IPS-18c (cell line): ENCODE measurements at regions not wholly inside any gene's neighbourhood (a gene's known extent, or its start where the extent isn't known, plus 50 kb on each side); places are given as distances from the start of the nearest gene placed in this dataset.

Experiments
- H3K4me3 ChIP-seq: 2 replicates; pipeline ENCODE4 v1.7.0; 2013; ENCODE audit warnings: low read depth, mild to moderate bottlenecking, low read length, moderate library complexity; ENCODE audit not compliant: insufficient read depth
- H3K9me3 ChIP-seq: one replicate; pipeline ENCODE4 v1.6.1; 2013; ENCODE audit warnings: mild to moderate bottlenecking, low read length, moderate library complexity; ENCODE audit not compliant: control insufficient read depth, insufficient read depth

DNA sequence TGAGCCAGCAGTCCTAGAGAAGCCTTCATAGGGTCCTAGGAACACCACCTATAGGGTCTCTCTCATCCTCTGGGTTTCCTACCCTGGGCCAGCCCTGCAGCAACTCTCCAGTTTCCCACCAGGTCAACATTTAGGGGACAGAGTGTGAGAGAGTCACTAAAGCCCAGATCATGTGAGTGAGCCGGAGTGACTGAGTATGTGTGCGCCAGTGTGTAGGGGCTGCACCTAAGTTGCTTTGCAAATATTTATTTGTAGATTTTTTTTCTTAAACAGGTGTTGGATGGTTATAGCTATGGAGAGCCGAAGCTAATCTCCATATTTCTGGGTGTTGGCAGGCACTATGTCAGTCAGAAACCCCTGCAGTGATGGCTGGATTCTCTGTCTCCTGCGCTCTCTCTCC is 232.5 kb upstream of the NCAM1 start:
- Histone ChIP-seq H3K9me3 (no peaks in the 10 kb centered on the region), H3K4me3 (no peak overlapping the region)

DNA sequence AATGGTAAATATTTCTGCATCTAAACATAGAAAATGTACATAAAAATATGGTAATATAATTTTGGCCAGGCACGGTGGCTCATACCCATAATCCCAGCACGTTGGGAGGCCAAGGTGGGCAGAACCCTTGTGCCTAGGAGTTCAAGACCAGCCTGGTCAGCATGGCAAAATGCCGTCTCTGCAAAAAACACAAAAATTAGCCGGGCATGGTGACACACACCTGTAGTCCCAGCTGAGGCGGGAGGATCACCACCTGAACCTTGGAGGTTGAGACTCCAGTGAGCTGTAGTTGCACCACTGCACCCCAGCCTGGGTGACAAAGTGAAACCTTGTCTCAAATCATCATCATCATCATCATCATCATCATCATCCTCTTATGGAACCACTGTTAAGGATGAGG is 230.6 kb upstream of the NCAM1 start:
- Histone ChIP-seq H3K4me3 (no peak overlapping the region), H3K9me3 (no peaks in the 10 kb centered on the region)

DNA sequence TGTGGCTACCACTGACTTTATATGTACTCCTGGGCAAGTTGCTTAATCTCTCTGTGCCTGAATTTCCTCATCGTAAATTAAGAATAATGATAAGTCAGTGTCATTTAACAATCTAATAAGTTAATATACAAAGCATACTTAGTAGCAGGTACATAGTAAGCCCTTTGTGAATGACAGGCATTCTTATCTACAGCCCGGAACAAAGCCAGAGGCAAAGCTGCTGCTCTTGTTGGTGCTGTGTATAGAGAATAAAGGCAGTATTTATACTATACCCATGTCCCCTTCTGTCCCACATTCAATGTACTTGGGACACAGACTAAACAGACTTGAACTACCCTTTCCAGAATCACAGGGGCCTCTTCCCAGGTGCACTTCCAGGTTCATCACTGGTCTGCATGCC is 229.7 kb upstream of the NCAM1 start:
- Histone ChIP-seq H3K9me3 (no peaks in the 10 kb centered on the region), H3K4me3 (no peak overlapping the region)

DNA sequence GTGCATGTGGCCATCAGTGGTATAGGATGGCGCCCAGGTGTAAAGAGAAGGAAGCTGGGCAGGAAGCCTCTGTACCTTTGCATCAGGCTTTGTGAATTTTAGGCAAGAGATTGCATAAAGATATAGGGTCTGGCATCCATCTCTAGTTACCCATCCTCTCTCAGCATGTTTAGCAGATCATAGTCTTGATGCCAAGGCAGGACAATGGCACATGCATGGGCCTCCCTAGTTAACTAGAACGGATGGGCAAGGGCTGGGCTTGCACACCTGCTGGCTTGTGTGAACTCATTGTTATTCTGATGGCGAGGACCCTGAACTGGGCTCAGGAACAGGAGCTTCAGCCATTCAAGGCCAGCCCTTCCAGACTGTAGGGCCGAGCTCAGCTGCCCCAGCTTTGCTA is 229.2 kb upstream of the NCAM1 start:
- H3K4me3 ChIP-seq = no peak overlapping the region

DNA sequence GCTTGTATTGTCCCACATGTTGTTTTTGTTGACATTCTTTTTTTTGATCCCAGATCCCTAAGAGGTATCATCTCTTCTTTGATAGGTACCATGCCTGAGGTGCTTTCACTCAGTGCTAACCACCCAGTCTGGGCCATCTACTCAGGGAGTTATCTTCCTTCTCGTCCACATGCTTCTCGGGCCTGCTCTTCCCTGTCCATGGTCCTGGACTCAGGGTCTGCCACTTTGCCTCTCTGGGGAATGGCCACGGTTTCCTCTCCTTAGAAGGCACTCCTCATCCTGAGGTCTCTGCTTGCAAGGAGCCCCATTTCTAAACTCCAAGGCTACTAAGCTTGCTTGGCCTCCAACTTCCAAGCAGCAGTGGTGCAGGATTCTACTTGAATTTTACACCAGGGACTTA is 227.0 kb upstream of the NCAM1 start:
- H3K4me3 ChIP-seq = no peak overlapping the region
- no peaks in the 10 kb centered on the region for H3K9me3 ChIP-seq

More for the DNA sequence above, 229.2 kb upstream of the NCAM1 start:
- H3K9me3 ChIP-seq = no peaks in the 10 kb centered on the region

DNA sequence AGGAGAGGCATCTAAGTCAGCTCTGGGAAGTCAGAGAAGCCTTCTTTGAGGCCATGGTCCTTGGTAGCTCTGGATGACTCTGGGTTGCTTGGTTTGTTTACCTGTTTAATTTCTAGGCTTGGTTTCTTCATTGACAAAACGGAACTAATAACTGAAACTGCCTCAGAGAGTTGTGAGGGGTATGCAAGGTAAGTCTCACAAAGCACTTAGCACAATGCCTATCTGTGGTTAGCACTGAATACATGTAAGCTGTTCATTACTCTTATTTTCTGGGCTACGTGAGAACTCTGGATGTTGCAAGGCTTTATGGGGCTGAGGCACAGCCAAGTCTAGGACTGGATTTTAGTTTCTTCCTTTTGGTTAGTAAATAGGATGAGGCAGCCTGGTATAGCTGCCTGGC is 225.8 kb upstream of the NCAM1 start:
- H3K4me3 ChIP-seq = no peak overlapping the region
- no peaks in the 10 kb centered on the region for H3K9me3 ChIP-seq

DNA sequence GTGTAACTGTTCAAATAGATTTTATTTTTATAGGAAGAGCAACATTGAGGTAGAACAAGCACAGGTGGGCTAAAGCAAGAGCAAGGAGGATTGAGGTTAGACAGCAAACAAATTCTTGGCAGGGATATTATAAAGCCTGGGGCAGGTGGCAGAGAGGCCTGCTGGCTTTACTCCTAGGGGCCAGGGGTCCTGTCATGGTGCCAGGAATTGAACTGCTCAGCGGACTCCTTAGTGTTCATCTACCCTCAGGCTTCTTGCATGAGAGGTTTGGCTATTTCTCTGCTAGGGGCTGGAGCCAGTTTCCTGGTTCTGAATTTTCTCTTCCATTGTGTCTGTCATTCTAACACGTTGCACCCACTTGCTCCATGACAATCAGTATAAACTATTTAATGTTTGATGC is 217.2 kb upstream of the NCAM1 start:
- Histone ChIP-seq H3K4me3 (no peak overlapping the region), H3K9me3 (peaks cover 2% of the 10 kb centered on the region)

DNA sequence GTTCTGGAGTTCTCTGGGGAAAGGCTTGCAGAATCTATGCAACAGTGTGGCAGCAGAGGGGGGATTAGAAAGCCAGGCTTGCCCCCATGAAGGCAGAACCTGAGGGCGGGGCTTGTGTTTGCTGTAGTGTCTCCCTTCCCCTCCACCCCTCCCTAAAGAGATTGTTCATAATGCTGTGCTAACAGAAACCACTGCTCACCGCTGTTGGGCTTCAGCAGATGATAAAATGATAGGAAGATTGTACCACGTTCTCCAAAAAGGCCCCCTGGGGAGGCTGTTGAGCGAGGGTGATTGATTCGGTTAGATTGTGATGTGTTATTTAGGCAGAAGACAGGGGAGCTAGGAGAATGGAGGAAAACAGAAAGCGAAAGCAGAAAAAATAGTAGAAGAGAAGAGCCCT is 215.2 kb upstream of the NCAM1 start:
- peaks cover 2% of the 10 kb centered on the region for H3K9me3 ChIP-seq
- H3K4me3 ChIP-seq = no peak overlapping the region

DNA sequence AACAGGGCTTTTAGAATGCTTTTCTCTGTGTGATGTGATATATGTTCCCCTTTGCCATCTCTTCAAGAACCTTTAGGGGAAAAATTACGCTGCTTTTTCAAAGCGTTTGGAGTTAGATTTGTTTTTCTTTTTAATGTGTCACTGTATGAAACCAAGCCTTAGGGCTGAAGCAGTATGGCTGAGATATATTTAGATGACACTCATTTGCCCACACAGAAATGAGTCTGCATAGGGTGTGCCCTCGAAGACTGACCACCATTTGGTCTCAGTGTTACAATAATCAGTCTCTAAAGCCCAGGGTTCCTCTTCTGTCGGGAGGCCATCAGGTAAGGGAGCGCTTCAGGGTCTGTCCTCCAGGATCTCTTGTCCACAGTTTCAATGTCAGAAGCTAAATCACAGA is 213.0 kb upstream of the NCAM1 start:
- Histone ChIP-seq H3K9me3 (peaks cover 2% of the 10 kb centered on the region), H3K4me3 (no peak overlapping the region)

DNA sequence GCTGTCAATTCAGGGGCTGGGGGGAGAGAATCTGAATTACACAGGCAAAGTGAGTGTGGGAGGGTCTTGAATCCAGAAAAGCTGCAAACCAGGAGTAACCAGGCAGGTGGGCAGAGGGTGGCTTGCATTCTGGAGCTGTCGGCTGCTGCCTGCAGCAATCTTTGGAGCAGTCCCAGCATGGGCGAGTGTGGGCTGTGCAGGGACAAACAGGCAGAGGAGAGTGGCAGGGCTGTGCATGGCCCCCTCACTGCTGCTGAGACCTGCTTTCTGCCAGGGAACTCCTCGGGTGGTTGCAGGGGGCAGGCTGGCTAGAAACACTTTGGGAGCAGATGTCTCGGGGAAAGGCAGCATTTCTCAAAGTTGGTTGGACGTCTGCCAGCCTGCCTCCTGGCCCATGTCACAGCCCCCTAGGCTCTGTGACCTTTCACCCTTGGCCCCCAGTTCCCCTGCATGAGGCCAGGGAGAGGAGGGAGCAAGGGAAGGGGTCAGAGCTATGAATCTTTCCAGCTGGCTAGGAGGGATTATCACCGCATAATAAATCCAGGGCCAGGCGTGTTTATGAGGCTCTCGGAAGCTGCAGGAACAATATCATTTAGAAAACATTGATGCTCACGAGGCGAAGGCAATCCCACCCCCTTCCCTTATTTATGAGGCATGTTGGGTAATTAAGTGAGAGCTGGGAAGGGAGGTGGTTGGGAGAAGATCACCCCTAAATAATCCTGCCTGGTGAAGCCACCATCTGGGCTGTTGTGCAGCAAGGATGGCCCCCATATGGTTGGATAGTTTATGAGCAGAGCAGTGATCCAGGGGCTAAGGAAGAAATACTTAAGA is 212.3 kb upstream of the NCAM1 start:
- no peak overlapping the region for H3K4me3 ChIP-seq
- peaks cover 2% of the 10 kb centered on the region for H3K9me3 ChIP-seq

DNA sequence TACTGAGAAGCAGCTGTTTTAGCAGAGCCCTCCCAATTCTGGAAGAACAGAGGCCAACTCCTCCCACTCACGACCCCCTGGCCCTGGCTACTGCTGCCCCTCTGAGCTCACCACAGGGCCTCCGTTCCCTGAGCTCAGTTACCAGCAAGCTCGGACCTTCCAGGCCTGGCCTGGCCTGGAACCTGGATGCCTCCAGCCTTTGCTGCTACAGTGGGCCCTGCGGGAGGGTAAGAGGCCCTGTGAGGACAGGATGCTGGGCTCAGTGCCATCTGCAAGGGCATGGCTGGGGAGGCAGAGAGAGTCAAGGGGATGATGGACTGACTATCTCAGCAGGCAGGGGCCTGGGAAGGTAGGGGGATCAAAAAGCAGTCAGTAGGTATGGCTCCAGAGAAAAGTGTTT is 209.9 kb upstream of the NCAM1 start:
- H3K9me3 ChIP-seq = peaks cover 2% of the 10 kb centered on the region
- no peak overlapping the region for H3K4me3 ChIP-seq

DNA sequence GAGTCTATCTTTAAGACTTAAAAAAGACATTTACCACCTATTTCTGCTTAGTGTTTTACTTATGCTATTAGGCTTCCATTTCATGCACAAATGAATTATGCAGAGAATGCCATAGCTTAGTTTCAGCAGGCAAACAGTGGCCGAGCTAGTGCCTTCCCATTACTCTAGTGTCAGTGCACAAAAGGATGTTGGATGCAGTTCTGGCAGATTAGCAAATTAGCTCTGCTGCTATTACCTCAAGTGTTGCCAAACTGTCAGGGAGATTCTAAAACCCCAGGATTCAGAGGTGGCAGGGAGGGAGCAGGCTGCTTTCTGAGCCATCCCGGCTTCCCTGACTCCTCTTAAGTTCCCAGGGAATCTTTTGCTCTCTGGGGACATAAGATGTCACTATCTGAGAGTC is 209.4 kb upstream of the NCAM1 start:
- no peak overlapping the region for H3K4me3 ChIP-seq
- H3K9me3 ChIP-seq = peaks cover 2% of the 10 kb centered on the region

DNA sequence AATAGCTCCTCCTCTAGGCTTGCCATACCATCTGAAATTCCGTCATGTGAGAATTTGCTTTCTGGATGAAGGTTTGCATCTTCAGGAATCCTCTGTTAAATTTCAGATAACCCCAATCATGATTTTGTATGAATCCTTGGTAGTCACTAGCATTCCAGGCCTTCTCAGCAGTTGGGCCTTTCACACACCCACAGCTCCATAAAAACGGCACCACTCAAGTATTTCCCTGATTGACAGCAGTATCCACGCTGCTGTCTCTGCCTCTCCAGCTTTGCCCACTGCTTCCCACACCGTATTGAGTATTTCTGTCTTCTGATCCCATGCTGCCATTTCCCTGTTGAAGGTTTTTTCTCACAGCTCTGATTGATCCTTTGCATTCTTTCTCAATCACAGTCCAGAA is 208.7 kb upstream of the NCAM1 start:
- peaks cover 2% of the 10 kb centered on the region for H3K9me3 ChIP-seq

DNA sequence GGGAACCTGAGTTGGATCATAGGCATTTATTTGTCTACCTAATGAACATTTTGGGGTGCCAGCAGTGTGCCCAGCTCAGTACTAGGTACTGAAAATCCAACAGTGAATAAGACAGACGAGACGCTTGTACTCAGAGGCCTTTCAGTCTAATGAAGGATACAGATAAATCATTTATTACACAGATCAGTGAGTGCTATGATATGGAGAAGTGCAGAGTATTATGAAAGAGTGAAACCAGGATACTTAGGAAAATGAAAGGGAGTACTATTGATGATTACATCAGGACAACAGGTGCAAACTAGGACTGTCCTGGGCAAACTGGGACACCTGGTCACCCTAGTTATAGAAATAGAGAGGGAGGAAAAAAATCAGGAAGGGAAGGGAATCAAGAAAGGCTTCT is 207.5 kb upstream of the NCAM1 start:
- no peak overlapping the region for H3K4me3 ChIP-seq

More for the DNA sequence above, 208.7 kb upstream of the NCAM1 start:
- H3K4me3 ChIP-seq = no peak overlapping the region

DNA sequence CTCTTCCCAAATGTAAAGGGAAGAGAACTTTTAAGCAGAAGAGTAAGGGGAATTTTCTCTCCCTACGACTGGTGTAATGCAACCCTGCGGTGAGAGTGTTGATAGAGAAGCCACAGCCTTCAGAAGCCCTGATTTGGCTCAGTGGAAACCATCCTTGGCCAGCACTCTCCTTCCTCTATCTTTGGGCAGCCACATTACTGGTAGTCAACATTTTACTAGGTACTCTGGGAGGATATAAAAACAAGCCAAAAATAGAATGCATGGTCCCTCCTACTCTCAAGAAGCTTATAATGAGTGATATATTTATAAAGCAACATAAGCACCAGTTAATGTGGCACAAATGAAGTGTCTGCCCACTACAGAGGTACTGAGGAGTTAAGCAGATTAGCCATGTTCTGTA is 201.8 kb upstream of the NCAM1 start:
- Histone ChIP-seq H3K9me3 (no peaks in the 10 kb centered on the region), H3K4me3 (no peak overlapping the region)

More for the DNA sequence above, 207.5 kb upstream of the NCAM1 start:
- H3K9me3 ChIP-seq = no peaks in the 10 kb centered on the region

DNA sequence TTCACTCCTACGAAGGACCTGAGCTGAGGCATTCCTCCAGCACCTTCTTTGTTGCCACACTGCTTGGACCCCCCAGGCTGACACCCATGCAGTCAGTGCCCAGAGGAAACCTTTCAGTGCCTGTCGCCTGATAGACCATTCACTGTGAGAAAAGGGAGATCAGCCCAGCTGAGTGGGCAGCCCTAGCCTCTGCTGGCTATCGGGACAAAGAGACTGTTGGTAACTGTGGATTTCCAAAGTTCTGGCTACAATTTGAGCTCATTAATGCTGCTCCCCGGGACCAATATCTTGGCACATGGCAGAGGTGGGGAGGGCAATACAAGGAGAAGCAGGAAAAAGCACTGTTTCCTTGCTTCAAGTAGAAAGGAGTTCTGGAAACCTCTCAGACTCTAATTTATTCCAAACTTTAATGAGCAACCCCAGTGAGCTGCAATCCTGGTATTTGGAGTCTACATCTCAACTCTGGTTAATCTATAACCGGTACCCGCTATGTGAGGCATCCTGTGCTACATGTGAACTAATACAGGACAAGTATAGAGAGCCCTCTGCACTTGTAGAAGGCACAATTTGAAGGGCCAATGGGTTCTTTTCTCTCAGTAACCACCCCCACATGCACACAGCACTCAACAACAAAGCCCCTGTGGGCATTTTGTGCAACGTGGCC is 200.7 kb upstream of the NCAM1 start:
- Histone ChIP-seq H3K9me3 (no peaks in the 10 kb centered on the region), H3K4me3 (no peak overlapping the region)

DNA sequence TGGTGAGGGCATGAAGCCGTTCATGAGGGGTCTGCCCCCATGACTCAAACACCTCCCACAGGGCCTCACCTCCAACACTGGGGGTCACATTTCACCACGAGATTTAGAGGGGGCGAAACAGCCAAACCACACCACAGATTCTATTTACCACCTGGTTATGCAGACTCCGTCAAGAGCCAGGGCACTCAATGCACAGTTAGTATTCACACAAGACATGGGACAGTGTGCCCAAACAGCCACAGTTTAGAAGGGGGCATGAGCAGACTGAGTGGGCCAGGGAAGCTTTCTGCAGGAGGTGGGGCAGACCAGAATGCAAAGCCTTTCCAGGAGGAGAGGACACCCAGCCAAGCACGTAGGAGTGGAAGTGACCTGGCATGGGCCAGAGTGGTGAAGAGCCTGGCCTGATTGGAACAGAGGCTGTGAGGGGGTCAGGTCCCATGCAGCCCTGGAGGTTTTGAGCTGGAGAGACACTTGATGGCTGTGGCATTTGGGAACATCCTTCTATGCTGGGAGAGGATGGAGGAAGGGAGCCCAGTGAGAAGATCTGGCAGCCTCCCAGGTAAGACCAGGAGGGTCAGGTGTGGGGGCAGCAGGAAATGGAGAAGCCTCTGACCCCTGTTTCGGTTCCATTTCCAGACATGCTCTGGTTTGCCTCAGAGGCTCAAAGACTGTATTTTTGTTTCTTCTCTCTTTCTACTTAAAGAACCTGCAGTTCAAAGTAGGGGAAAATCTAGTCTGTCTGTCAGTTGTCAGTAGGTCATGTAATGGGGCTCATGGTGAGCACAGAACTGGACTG is 199.1 kb upstream of the NCAM1 start:
- H3K9me3 ChIP-seq = no peaks in the 10 kb centered on the region

DNA sequence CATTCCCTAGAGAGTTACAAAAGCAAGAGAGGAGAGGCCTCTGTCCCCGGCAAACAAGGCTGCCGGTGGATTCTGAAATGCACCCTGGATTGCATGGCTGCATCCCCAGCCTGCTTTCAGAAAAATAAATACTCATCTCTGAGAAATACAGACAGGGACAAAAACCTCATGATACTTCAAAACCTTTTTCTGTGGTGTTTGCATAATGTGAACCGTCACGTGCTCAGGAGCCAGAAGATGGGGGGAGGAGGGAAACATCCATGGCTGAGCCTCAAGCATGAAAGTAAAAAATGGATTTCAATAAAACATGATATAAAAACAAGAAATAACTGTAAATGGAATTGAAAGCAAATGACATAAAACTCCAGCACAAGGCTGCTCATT is 198.5 kb upstream of the NCAM1 start:
- H3K9me3 ChIP-seq = no peaks in the 10 kb centered on the region
- no peak overlapping the region for H3K4me3 ChIP-seq

More for the DNA sequence above, 199.1 kb upstream of the NCAM1 start:
- no peak overlapping the region for H3K4me3 ChIP-seq
